ENCODE measurements at regions not wholly inside any gene's neighbourhood (a gene's known extent, or its start where the extent isn't known, plus 50 kb on each side); places are given as distances from the start of the nearest gene placed in this dataset.

GRCh38 chr20:20768202-20768815, 55.9 kb upstream of the RALGAPA2 start:
- TF ChIP-seq CTCF (IDR thresholded peaks at IDR 0.05; ENCODE audit: insufficient read depth, low read depth, low read length, missing control alignments): no peak
- no peak for DNase-seq (ENCODE audit: low read depth)
- H3K4me3 ChIP-seq (ENCODE audit: low read length): no peak overlapping the region

- no peak overlapping the region for H3K4me3 ChIP-seq (ENCODE audit: low read length)
Observed at GRCh38 chr20:20765696-20766365, 53.4 kb upstream of the RALGAPA2 start.

GRCh38 chr20:20763650-20764049, 51.2 kb upstream of the RALGAPA2 start:
- no peak for DNase-seq (ENCODE audit: low read depth)
- H3K4me3 ChIP-seq (ENCODE audit: low read length): no peak overlapping the region
- no peak for TF ChIP-seq CTCF (IDR thresholded peaks at IDR 0.05; ENCODE audit: insufficient read depth, low read depth, low read length, missing control alignments)

More at GRCh38 chr20:20765696-20766365, 53.4 kb upstream of the RALGAPA2 start:
- DNase-seq (ENCODE audit: low read depth): no peak
- TF ChIP-seq CTCF (IDR thresholded peaks at IDR 0.05; ENCODE audit: insufficient read depth, low read depth, low read length, missing control alignments): no peak
